Anterior cingulate cortex (tissue), 58 donors: ENCODE measurements at regions not wholly inside any gene's neighbourhood (a gene's known extent, or its start where the extent isn't known, plus 50 kb on each side); places are given as distances from the start of the nearest gene placed in this dataset.
"Not testable (repeated sequence)": the region's sequence is repeated elsewhere in the genome, so short reads cannot be mapped to it uniquely, and the experiment has no call there.

Experiments
- DNase-seq, 58 donors: peaks; one replicate each; lab custom pipeline; 2025; lab: John Stamatoyannopoulos, UW

GRCh38 chr1:177891809-177892208, 78.0 kb downstream of the SEC16B start:
- DNase-seq, result no peak

GRCh38 chr1:177890479-177890878, 79.4 kb downstream of the SEC16B start:
- no peak for DNase-seq

- no peak for DNase-seq
Measured at GRCh38 chr1:177884479-177885021, 85.3 kb downstream of the SEC16B start.

- DNase-seq, result no peak
Measured at GRCh38 chr1:177883581-177883980, 86.3 kb downstream of the SEC16B start.

- DNase-seq, result no peak
Measured at GRCh38 chr1:177880339-177880891, 89.4 kb downstream of the SEC16B start.

- no peak for DNase-seq
Measured at GRCh38 chr1:177877086-177877485, 92.8 kb downstream of the SEC16B start.

GRCh38 chr1:177873238-177873637, 96.6 kb downstream of the SEC16B start:
- DNase-seq, result peak in 4 of 58 donors; percentile 1 to 12 (median 6)

GRCh38 chr1:177872308-177872900, 97.5 kb downstream of the SEC16B start:
- no peak for DNase-seq

- no peak for DNase-seq
Measured at GRCh38 chr1:177871613-177872307, 98.1 kb downstream of the SEC16B start.

- no peak for DNase-seq
Measured at GRCh38 chr1:177869586-177869985, 100.3 kb downstream of the SEC16B start.

GRCh38 chr1:177869011-177869410, 100.8 kb downstream of the SEC16B start:
- DNase-seq, result not testable (repeated sequence)

- DNase-seq, result no peak
Measured at GRCh38 chr1:177865807-177866206, 104.1 kb downstream of the SEC16B start.

GRCh38 chr1:177864538-177865305, 105.1 kb downstream of the SEC16B start:
- peak in 1 of 58 donors; percentile 56 for DNase-seq

- no peak for DNase-seq
Measured at GRCh38 chr1:177863796-177864195, 106.1 kb downstream of the SEC16B start.

- no peak for DNase-seq
Measured at GRCh38 chr1:177862916-177863315, 106.9 kb downstream of the SEC16B start.

- DNase-seq, result no peak
Measured at GRCh38 chr1:177859572-177859971, 110.3 kb downstream of the SEC16B start.

GRCh38 chr1:177858332-177858821, 111.5 kb downstream of the SEC16B start:
- DNase-seq, result peak in 1 of 58 donors; percentile 9

- no peak for DNase-seq
Measured at GRCh38 chr1:177857285-177857684, 112.6 kb downstream of the SEC16B start.

- DNase-seq, result no peak
Measured at GRCh38 chr1:177854951-177855350, 114.9 kb downstream of the SEC16B start.

GRCh38 chr1:177849579-177850290, 120.1 kb downstream of the SEC16B start:
- no peak for DNase-seq
